IMR-90 (cell line): ENCODE measurements at regions not wholly inside any gene's neighbourhood (a gene's known extent, or its start where the extent isn't known, plus 50 kb on each side); places are given as distances from the start of the nearest gene placed in this dataset.

Experiments
- BHLHE40 ChIP-seq: fragments of 150-350 bp; IDR thresholded peaks from 2 replicates; pipeline ENCODE4 v1.6.1; 2016; ENCODE audit warnings: mild to moderate bottlenecking, low read depth, low read length
- CHD1 ChIP-seq: IDR thresholded peaks from 2 replicates; pipeline ENCODE4 v1.6.1; 2012; ENCODE audit warnings: low read depth, low read length, improper control_type of control experiment
- CTCF ChIP-seq: conservative IDR thresholded peaks from 2 replicates; pipeline ENCODE4 v1.5.1; 2012; ENCODE audit warnings: mild to moderate bottlenecking, low read depth, low read length, improper control_type of control experiment
- FOS ChIP-seq: fragments of 150-350 bp; IDR thresholded peaks from 2 replicates; pipeline ENCODE4 v1.6.1; 2016; ENCODE audit warnings: low read depth, low read length
- MAFK ChIP-seq: IDR thresholded peaks from 2 replicates; pipeline ENCODE4 v1.6.1; 2012; ENCODE audit warnings: low read depth, low read length, improper control_type of control experiment
- MXI1 ChIP-seq: IDR thresholded peaks from 2 replicates; pipeline ENCODE4 v1.6.1; 2012; ENCODE audit warnings: low read depth, mild to moderate bottlenecking, low read length, moderate library complexity, borderline replicate concordance
- NFE2L2 ChIP-seq: fragments of 150-350 bp; IDR thresholded peaks from 2 replicates; pipeline ENCODE4 v1.6.1; 2016; ENCODE audit warnings: low read depth, mild to moderate bottlenecking, low read length
- POLR2A ChIP-seq: IDR thresholded peaks from 2 replicates; pipeline ENCODE4 v1.6.1; 2012; ENCODE audit warnings: mild to moderate bottlenecking, low read depth, low read length
- RAD21 ChIP-seq: IDR thresholded peaks from 2 replicates; pipeline ENCODE4 v1.6.1; 2012; ENCODE audit warnings: low read length, improper control_type of control experiment
- RFX5 ChIP-seq: IDR thresholded peaks from 2 replicates; pipeline ENCODE4 v1.8.0; 2012; ENCODE audit warnings: low read depth, mild to moderate bottlenecking, low read length, moderate library complexity
- SMC3 ChIP-seq: fragments of 150-350 bp; IDR thresholded peaks from 2 replicates; pipeline ENCODE4 v1.6.1; 2016; ENCODE audit warnings: low read depth, mild to moderate bottlenecking, antibody characterized with exemption, low read length, moderate library complexity
- TF ChIP-seq, protein P1 (sequence below): fragments of 150-350 bp; IDR thresholded peaks from 2 replicates; pipeline ENCODE4 v1.6.1; 2017; ENCODE audit warnings: mild to moderate bottlenecking, antibody characterized with exemption, low read length, low read depth
- TF ChIP-seq, protein P2 (sequence below): fragments of 150-350 bp; IDR thresholded peaks from 2 replicates; pipeline ENCODE4 v1.6.1; 2016; ENCODE audit warnings: low read depth, mild to moderate bottlenecking, low read length, moderate library complexity, borderline replicate concordance

GRCh38 chr20:56993020-56993559 lies 273.4 kb downstream of the BMP7 start:
- TF ChIP-seq CTCF = no peak
- no peak for TF ChIP-seq POLR2A
- TF ChIP-seq MAFK = no peak
- TF ChIP-seq RAD21 = no peak
- no peak for TF ChIP-seq MXI1
- TF ChIP-seq, protein P1, sequence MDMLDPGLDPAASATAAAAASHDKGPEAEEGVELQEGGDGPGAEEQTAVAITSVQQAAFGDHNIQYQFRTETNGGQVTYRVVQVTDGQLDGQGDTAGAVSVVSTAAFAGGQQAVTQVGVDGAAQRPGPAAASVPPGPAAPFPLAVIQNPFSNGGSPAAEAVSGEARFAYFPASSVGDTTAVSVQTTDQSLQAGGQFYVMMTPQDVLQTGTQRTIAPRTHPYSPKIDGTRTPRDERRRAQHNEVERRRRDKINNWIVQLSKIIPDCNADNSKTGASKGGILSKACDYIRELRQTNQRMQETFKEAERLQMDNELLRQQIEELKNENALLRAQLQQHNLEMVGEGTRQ = no peak
- no peak for TF ChIP-seq CHD1
- TF ChIP-seq, protein P2, sequence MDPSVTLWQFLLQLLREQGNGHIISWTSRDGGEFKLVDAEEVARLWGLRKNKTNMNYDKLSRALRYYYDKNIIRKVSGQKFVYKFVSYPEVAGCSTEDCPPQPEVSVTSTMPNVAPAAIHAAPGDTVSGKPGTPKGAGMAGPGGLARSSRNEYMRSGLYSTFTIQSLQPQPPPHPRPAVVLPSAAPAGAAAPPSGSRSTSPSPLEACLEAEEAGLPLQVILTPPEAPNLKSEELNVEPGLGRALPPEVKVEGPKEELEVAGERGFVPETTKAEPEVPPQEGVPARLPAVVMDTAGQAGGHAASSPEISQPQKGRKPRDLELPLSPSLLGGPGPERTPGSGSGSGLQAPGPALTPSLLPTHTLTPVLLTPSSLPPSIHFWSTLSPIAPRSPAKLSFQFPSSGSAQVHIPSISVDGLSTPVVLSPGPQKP = no peak
- no peak for TF ChIP-seq FOS
- TF ChIP-seq SMC3 = no peak
- TF ChIP-seq RFX5 = no peak
- TF ChIP-seq BHLHE40 = no peak
- no peak for TF ChIP-seq NFE2L2
